Stimulated activated effector memory CD8-positive, alpha-beta T cell treated with anti-CD3 and anti-CD28 coated beads, Interleukin-12 subunit alpha, Interleukin-12 subunit beta, amount 100 ng/mL, for 72 hours (primary cell): ENCODE measurements at regions not wholly inside any gene's neighbourhood (a gene's known extent, or its start where the extent isn't known, plus 50 kb on each side); places are given as distances from the start of the nearest gene placed in this dataset.

Experiments used
- ATAC-seq: fragments of 150-1000 bp; cut with Tn5 transposase; 2 replicates; pipeline ENCODE4 v1.10.0; 2021
- DNase-seq, 2 donors: peaks; one replicate each; pipeline ENCODE4 v3.0.0; 2021 to 2022; ENCODE audit warnings: low spot score in 2 of 2
- H3K27ac Mint-ChIP-seq: one replicate; pipeline ENCODE4 v1.8.0; 2022; ENCODE audit warnings: mild to moderate bottlenecking, mixed read lengths
- H3K36me3 Mint-ChIP-seq: one replicate; pipeline ENCODE4 v1.8.0; 2022; ENCODE audit warnings: mild to moderate bottlenecking, mixed read lengths
- H3K4me1 Mint-ChIP-seq: one replicate; pipeline ENCODE4 v1.8.0; 2022; ENCODE audit warnings: mixed read lengths
- H3K4me3 Mint-ChIP-seq: one replicate; pipeline ENCODE4 v1.8.0; 2022; ENCODE audit warnings: mild to moderate bottlenecking, mixed read lengths
- H3K9me3 Mint-ChIP-seq: one replicate; pipeline ENCODE4 v1.8.0; 2022; ENCODE audit warnings: mixed read lengths

GRCh38 chrX:87727620-87728019 lies 210.0 kb downstream of the KLHL4 start:
- peaks cover under 1% of the 10 kb centered on the region for H3K9me3 Mint-ChIP-seq
- H3K27ac Mint-ChIP-seq: no peak overlapping the region
- H3K4me1 Mint-ChIP-seq: no peaks in the 10 kb centered on the region
- ATAC-seq (no peak), DNase-seq (no peak)
- H3K4me3 Mint-ChIP-seq: no peak overlapping the region
- no peaks in the 10 kb centered on the region for H3K36me3 Mint-ChIP-seq

- peaks cover 4% of the 10 kb centered on the region for H3K9me3 Mint-ChIP-seq
- no peak overlapping the region for H3K4me3 Mint-ChIP-seq
- no peaks in the 10 kb centered on the region for H3K36me3 Mint-ChIP-seq
- ATAC-seq (no peak), DNase-seq (no peak)
- no peaks in the 10 kb centered on the region for H3K4me1 Mint-ChIP-seq
- no peak overlapping the region for H3K27ac Mint-ChIP-seq
These were observed 210.4 kb downstream of the KLHL4 start for GRCh38 chrX:87728024-87728423.

- H3K9me3 Mint-ChIP-seq: peaks cover 4% of the 10 kb centered on the region
- no peaks in the 10 kb centered on the region for H3K4me1 Mint-ChIP-seq
- no peak for DNase-seq
- ATAC-seq: no peak
- no peak overlapping the region for H3K4me3 Mint-ChIP-seq
- H3K36me3 Mint-ChIP-seq: no peaks in the 10 kb centered on the region
- no peak overlapping the region for H3K27ac Mint-ChIP-seq
These were observed 210.9 kb downstream of the KLHL4 start for GRCh38 chrX:87728459-87728858.

- no peak for DNase-seq
- Mint-ChIP-seq H3K27ac (no peak overlapping the region), H3K9me3 (peaks cover 4% of the 10 kb centered on the region), H3K36me3 (no peaks in the 10 kb centered on the region), H3K4me1 (no peaks in the 10 kb centered on the region), H3K4me3 (no peak overlapping the region)
- ATAC-seq: no peak
These were observed 214.5 kb downstream of the KLHL4 start for GRCh38 chrX:87732133-87732532.

GRCh38 chrX:87736576-87736975 lies 219.0 kb downstream of the KLHL4 start:
- no peak overlapping the region for H3K27ac Mint-ChIP-seq
- H3K9me3 Mint-ChIP-seq: peaks cover 4% of the 10 kb centered on the region
- H3K36me3 Mint-ChIP-seq: no peaks in the 10 kb centered on the region
- H3K4me3 Mint-ChIP-seq: no peak overlapping the region
- ATAC-seq (no peak), DNase-seq (no peak)
- H3K4me1 Mint-ChIP-seq: no peaks in the 10 kb centered on the region

- no peak overlapping the region for H3K4me3 Mint-ChIP-seq
- no peaks in the 10 kb centered on the region for H3K36me3 Mint-ChIP-seq
- no peaks in the 10 kb centered on the region for H3K4me1 Mint-ChIP-seq
- ATAC-seq: no peak
- H3K9me3 Mint-ChIP-seq: no peaks in the 10 kb centered on the region
- H3K27ac Mint-ChIP-seq: no peak overlapping the region
- DNase-seq: no peak
These were observed 226.8 kb downstream of the KLHL4 start for GRCh38 chrX:87744391-87744790.

GRCh38 chrX:87755493-87755892 lies 237.9 kb downstream of the KLHL4 start:
- H3K4me1 Mint-ChIP-seq: no peaks in the 10 kb centered on the region
- DNase-seq (no peak), ATAC-seq (no peak)
- no peaks in the 10 kb centered on the region for H3K36me3 Mint-ChIP-seq
- no peak overlapping the region for H3K4me3 Mint-ChIP-seq
- H3K9me3 Mint-ChIP-seq: peaks cover 9% of the 10 kb centered on the region
- H3K27ac Mint-ChIP-seq: no peak overlapping the region

- DNase-seq: no peak
- H3K27ac Mint-ChIP-seq: no peak overlapping the region
- no peak for ATAC-seq
- H3K4me1 Mint-ChIP-seq: no peaks in the 10 kb centered on the region
- no peak overlapping the region for H3K4me3 Mint-ChIP-seq
- H3K9me3 Mint-ChIP-seq: no peaks in the 10 kb centered on the region
- H3K36me3 Mint-ChIP-seq: no peaks in the 10 kb centered on the region
These were observed 271.4 kb downstream of the KLHL4 start for GRCh38 chrX:87788976-87789375.

GRCh38 chrX:87798039-87798438 lies 280.4 kb downstream of the KLHL4 start:
- Mint-ChIP-seq H3K4me1 (no peaks in the 10 kb centered on the region), H3K9me3 (peaks cover 6% of the 10 kb centered on the region), H3K27ac (no peak overlapping the region), H3K4me3 (no peak overlapping the region), H3K36me3 (no peaks in the 10 kb centered on the region)
- DNase-seq (no peak), ATAC-seq (no peak)

- no peak for ATAC-seq
- H3K9me3 Mint-ChIP-seq: peaks cover 6% of the 10 kb centered on the region
- H3K27ac Mint-ChIP-seq: no peak overlapping the region
- H3K4me1 Mint-ChIP-seq: no peaks in the 10 kb centered on the region
- no peak overlapping the region for H3K4me3 Mint-ChIP-seq
- H3K36me3 Mint-ChIP-seq: no peaks in the 10 kb centered on the region
- no peak for DNase-seq
These were observed 288.4 kb downstream of the KLHL4 start for GRCh38 chrX:87805829-87806490.

GRCh38 chrX:87808576-87809243 lies 291.1 kb downstream of the KLHL4 start:
- Mint-ChIP-seq H3K27ac (no peak overlapping the region), H3K4me3 (no peak overlapping the region), H3K9me3 (peaks cover 4% of the 10 kb centered on the region), H3K4me1 (no peaks in the 10 kb centered on the region), H3K36me3 (no peaks in the 10 kb centered on the region)
- ATAC-seq (no peak), DNase-seq (no peak)

GRCh38 chrX:87813566-87813965 lies 296.0 kb downstream of the KLHL4 start:
- no peaks in the 10 kb centered on the region for H3K36me3 Mint-ChIP-seq
- DNase-seq (no peak), ATAC-seq (no peak)
- peaks cover 4% of the 10 kb centered on the region for H3K9me3 Mint-ChIP-seq
- no peak overlapping the region for H3K27ac Mint-ChIP-seq
- H3K4me3 Mint-ChIP-seq: no peak overlapping the region
- H3K4me1 Mint-ChIP-seq: no peaks in the 10 kb centered on the region

- H3K4me3 Mint-ChIP-seq: no peak overlapping the region
These were observed 329.4 kb downstream of the KLHL4 start for GRCh38 chrX:87846956-87847355.

GRCh38 chrX:87873347-87873941 lies 355.8 kb downstream of the KLHL4 start:
- H3K36me3 Mint-ChIP-seq: no peaks in the 10 kb centered on the region
- DNase-seq (no peak), ATAC-seq (no peak)
- H3K9me3 Mint-ChIP-seq: peaks cover under 1% of the 10 kb centered on the region
- peak overlapping the region; percentile 60 for H3K27ac Mint-ChIP-seq
- peak overlapping the region; percentile 46 for H3K4me3 Mint-ChIP-seq
- peaks cover 11% of the 10 kb centered on the region for H3K4me1 Mint-ChIP-seq

More at GRCh38 chrX:87846956-87847355, 329.4 kb downstream of the KLHL4 start:
- Mint-ChIP-seq H3K4me1 (no peaks in the 10 kb centered on the region), H3K36me3 (no peaks in the 10 kb centered on the region), H3K27ac (no peak overlapping the region), H3K9me3 (no peaks in the 10 kb centered on the region)
- ATAC-seq (no peak), DNase-seq (no peak)

- peaks cover 11% of the 10 kb centered on the region for H3K4me1 Mint-ChIP-seq
- peak overlapping the region; percentile 60 for H3K27ac Mint-ChIP-seq
- DNase-seq (no peak), ATAC-seq (no peak)
- peaks cover 3% of the 10 kb centered on the region for H3K9me3 Mint-ChIP-seq
- peak overlapping the region; percentile 46 for H3K4me3 Mint-ChIP-seq
- H3K36me3 Mint-ChIP-seq: no peaks in the 10 kb centered on the region
These were observed 356.4 kb downstream of the KLHL4 start for GRCh38 chrX:87874043-87874442.

GRCh38 chrX:87878926-87879325 lies 361.3 kb downstream of the KLHL4 start:
- Mint-ChIP-seq H3K4me3 (no peak overlapping the region), H3K9me3 (peaks cover 5% of the 10 kb centered on the region), H3K36me3 (no peaks in the 10 kb centered on the region), H3K4me1 (peaks cover 3% of the 10 kb centered on the region), H3K27ac (no peak overlapping the region)
- ATAC-seq (no peak), DNase-seq (no peak)
